NCI-H1694 treated with DMSO at 0.1 percent for 48 hours (cell line): ENCODE measurements at regions not wholly inside any gene's neighbourhood (a gene's known extent, or its start where the extent isn't known, plus 50 kb on each side); places are given as distances from the start of the nearest gene placed in this dataset.

ENCODE experiments used
- DNase-seq: peaks from one replicate; lab custom pipeline; 2025; lab: John Stamatoyannopoulos, UW

- no peak for DNase-seq
Observed at GRCh38 chr4:120431180-120431579, 364.5 kb upstream of the MAD2L1 start.

GRCh38 chr4:120418146-120418545 lies 351.5 kb upstream of the MAD2L1 start:
- DNase-seq: no peak

- DNase-seq: no peak
Observed at GRCh38 chr4:120415896-120416295, 349.2 kb upstream of the MAD2L1 start.

GRCh38 chr4:120406960-120407359 lies 340.3 kb upstream of the MAD2L1 start:
- no peak for DNase-seq

GRCh38 chr4:120403296-120403695 lies 336.6 kb upstream of the MAD2L1 start:
- no peak for DNase-seq

- DNase-seq: no peak
Observed at GRCh38 chr4:120400441-120400840, 333.8 kb upstream of the MAD2L1 start.

GRCh38 chr4:120399826-120400225 lies 333.2 kb upstream of the MAD2L1 start:
- no peak for DNase-seq

GRCh38 chr4:120395746-120396145 lies 329.1 kb upstream of the MAD2L1 start:
- no peak for DNase-seq

- no peak for DNase-seq
Observed at GRCh38 chr4:120355881-120356280, 289.2 kb upstream of the MAD2L1 start.

GRCh38 chr4:120354381-120354780 lies 287.7 kb upstream of the MAD2L1 start:
- DNase-seq: no peak

GRCh38 chr4:120353235-120353634 lies 286.6 kb upstream of the MAD2L1 start:
- DNase-seq: no peak

- no peak for DNase-seq
Observed at GRCh38 chr4:120352739-120353138, 286.1 kb upstream of the MAD2L1 start.

- DNase-seq: no peak
Observed at GRCh38 chr4:120348948-120349347, 282.3 kb upstream of the MAD2L1 start.

- no peak for DNase-seq
Observed at GRCh38 chr4:120348521-120348920, 281.9 kb upstream of the MAD2L1 start.

- no peak for DNase-seq
Observed at GRCh38 chr4:120331486-120332370, 265.1 kb upstream of the MAD2L1 start.

GRCh38 chr4:120329386-120329785 lies 262.7 kb upstream of the MAD2L1 start:
- no peak for DNase-seq

- DNase-seq: no peak
Observed at GRCh38 chr4:120327276-120327675, 260.6 kb upstream of the MAD2L1 start.

- no peak for DNase-seq
Observed at GRCh38 chr4:120319046-120319767, 252.6 kb upstream of the MAD2L1 start.

GRCh38 chr4:120318196-120318846 lies 251.7 kb upstream of the MAD2L1 start:
- DNase-seq: no peak

GRCh38 chr4:120317713-120318112 lies 251.1 kb upstream of the MAD2L1 start:
- DNase-seq: no peak

- no peak for DNase-seq
Observed at GRCh38 chr4:120316416-120316815, 249.8 kb upstream of the MAD2L1 start.

GRCh38 chr4:120314969-120315368 lies 248.3 kb upstream of the MAD2L1 start:
- no peak for DNase-seq

- DNase-seq: no peak
Observed at GRCh38 chr4:120304801-120305200, 238.2 kb upstream of the MAD2L1 start.
